HFFc6 (cell line): ENCODE measurements at regions not wholly inside any gene's neighbourhood (a gene's known extent, or its start where the extent isn't known, plus 50 kb on each side); places are given as distances from the start of the nearest gene placed in this dataset.

Experiments
- DNase-seq: peaks from one replicate; pipeline ENCODE4 v3.0.0-alpha.2; 2018
- H3K27ac Mint-ChIP-seq: 2 replicates; pipeline ENCODE4 v1.8.0; 2020; ENCODE audit warnings: mild to moderate bottlenecking, mixed read lengths
- H3K27me3 Mint-ChIP-seq: 2 replicates; pipeline ENCODE4 v1.8.0; 2021; ENCODE audit warnings: mild to moderate bottlenecking, moderate library complexity, mixed read lengths; ENCODE audit not compliant: insufficient read depth
- H3K36me3 Mint-ChIP-seq: 2 replicates; pipeline ENCODE4 v1.8.0; 2021; ENCODE audit warnings: low read depth, mixed read lengths
- H3K4me1 Mint-ChIP-seq: 2 replicates; pipeline ENCODE4 v1.8.0; 2020; ENCODE audit warnings: low read depth, mixed read lengths
- H3K4me3 Mint-ChIP-seq: 2 replicates; pipeline ENCODE4 v1.8.0; 2020; ENCODE audit warnings: mild to moderate bottlenecking, moderate library complexity, mixed read lengths
- H3K9me3 Mint-ChIP-seq: 2 replicates; pipeline ENCODE4 v1.8.0; 2020; ENCODE audit warnings: mild to moderate bottlenecking, mixed read lengths
- TF ChIP-seq, protein P1 (sequence below): fragments of 200-600 bp; sonication (generic); IDR thresholded peaks from 2 replicates; pipeline ENCODE4 v1.5.0; 2021; ENCODE audit warnings: antibody characterized with exemption, mild to moderate bottlenecking

DNA sequence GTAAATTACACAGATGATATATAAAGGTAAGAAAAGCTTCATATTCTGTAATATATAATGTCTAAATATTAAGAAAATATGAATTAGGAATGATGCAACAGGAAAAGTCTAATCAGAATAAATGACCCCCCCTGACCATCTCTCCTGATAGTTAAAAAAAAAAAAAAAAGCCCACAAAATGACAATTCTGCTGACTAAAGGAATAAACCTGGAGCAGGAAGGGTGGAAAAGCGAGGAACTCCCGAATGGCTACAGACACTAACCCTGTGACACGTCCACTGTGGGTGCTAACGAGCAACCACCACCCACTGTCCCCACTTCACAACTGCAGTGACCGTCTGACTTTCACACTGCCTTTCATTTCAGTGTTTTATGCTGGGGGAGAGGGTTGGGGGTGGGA is 67.6 kb upstream of the FOXQ1 start:
- TF ChIP-seq, protein P1, sequence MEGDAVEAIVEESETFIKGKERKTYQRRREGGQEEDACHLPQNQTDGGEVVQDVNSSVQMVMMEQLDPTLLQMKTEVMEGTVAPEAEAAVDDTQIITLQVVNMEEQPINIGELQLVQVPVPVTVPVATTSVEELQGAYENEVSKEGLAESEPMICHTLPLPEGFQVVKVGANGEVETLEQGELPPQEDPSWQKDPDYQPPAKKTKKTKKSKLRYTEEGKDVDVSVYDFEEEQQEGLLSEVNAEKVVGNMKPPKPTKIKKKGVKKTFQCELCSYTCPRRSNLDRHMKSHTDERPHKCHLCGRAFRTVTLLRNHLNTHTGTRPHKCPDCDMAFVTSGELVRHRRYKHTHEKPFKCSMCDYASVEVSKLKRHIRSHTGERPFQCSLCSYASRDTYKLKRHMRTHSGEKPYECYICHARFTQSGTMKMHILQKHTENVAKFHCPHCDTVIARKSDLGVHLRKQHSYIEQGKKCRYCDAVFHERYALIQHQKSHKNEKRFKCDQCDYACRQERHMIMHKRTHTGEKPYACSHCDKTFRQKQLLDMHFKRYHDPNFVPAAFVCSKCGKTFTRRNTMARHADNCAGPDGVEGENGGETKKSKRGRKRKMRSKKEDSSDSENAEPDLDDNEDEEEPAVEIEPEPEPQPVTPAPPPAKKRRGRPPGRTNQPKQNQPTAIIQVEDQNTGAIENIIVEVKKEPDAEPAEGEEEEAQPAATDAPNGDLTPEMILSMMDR: no peak
- Mint-ChIP-seq H3K4me1 (peaks cover 36% of the 10 kb centered on the region), H3K27ac (no peak overlapping the region), H3K9me3 (no peaks in the 10 kb centered on the region), H3K4me3 (no peak overlapping the region), H3K36me3 (no peaks in the 10 kb centered on the region), H3K27me3 (no peaks in the 10 kb centered on the region; the same call in 1 of the 2 replicates)
- no peak for DNase-seq

DNA sequence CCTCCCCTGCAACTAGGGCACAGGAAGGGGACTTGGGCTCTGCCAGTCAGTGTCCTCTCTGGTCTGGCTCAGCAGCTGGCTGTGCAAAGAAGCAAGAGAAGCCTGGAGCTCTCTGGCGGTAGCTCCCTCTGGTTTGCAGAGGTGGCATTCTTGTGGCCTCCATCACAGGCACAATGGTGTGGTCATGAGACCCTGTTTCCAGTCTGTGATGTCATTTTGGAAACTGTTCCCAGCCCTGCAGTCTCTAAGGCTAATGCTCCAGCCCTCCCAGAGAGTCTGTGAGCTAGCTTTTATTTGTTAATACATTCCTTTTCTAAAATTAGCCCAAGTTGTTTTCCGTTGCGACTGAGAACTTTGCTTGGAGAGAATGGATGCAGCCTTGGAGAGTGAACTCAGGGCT is 69.5 kb upstream of the FOXQ1 start:
- Mint-ChIP-seq H3K4me1 (peaks cover 36% of the 10 kb centered on the region), H3K27ac (no peak overlapping the region), H3K27me3 (no peaks in the 10 kb centered on the region; the same call in 1 of the 2 replicates), H3K9me3 (no peaks in the 10 kb centered on the region), H3K36me3 (no peaks in the 10 kb centered on the region), H3K4me3 (no peak overlapping the region)
- TF ChIP-seq, protein P1: no peak
- peak; percentile 61 for DNase-seq

DNA sequence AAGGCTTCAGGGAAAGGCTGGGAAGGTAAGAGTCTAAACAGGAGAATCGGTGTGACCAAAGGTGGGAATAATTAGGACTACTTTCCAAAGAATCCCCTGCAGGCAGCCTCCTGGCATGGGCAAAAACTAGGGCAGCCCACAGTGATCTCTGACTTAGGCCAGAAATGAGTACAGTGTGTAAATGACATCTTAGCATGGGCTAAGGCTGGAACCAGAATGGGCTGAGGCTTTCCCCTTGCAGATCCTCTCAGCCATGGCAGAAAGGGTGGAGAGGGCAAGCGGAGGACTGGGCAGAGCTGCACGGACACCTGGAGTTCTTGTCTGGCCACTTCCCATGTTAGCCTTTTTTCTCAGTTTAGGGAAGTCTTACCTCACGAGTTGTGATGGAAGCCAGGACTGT is 69.9 kb upstream of the FOXQ1 start:
- DNase-seq: no peak
- TF ChIP-seq, protein P1: no peak
- Mint-ChIP-seq H3K27ac (no peak overlapping the region), H3K27me3 (no peaks in the 10 kb centered on the region; the same call in 1 of the 2 replicates), H3K9me3 (no peaks in the 10 kb centered on the region), H3K36me3 (no peaks in the 10 kb centered on the region), H3K4me1 (peaks cover 36% of the 10 kb centered on the region), H3K4me3 (no peak overlapping the region; the same call in 1 of the 2 replicates)

DNA sequence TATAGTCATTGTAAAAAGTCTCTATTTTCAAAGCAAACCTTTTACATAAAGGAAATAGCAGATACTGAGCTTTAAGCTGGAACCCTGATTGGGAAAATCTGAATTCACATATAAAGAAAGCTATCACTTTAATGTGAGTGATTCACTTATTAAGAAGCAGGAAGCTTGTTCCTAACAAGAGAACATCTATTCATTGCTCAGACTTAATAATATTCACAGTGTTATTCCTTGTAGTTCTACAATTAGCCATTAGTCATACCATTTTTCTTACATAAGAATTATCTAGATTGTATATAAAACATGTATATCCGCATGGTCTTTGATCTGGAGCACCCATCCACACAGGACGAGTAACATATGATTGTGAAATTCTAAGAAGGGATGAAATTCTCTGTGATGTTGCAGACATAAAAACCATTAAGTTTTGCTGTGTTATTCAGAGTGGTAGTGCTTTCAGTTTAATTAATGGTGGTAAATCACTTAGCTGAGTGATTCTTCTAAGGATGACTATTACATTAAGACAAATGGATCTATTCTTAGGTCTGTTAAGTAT is 71.1 kb upstream of the FOXQ1 start:
- TF ChIP-seq, protein P1: no peak
- peak overlapping the region; percentile 42 for H3K27ac Mint-ChIP-seq
- H3K4me3 Mint-ChIP-seq: no peak overlapping the region
- H3K9me3 Mint-ChIP-seq: no peaks in the 10 kb centered on the region
- H3K4me1 Mint-ChIP-seq: peaks cover 36% of the 10 kb centered on the region
- H3K36me3 Mint-ChIP-seq: no peaks in the 10 kb centered on the region
- peak; percentile 40 for DNase-seq
- H3K27me3 Mint-ChIP-seq: no peaks in the 10 kb centered on the region; the same call in 1 of the 2 replicates

DNA sequence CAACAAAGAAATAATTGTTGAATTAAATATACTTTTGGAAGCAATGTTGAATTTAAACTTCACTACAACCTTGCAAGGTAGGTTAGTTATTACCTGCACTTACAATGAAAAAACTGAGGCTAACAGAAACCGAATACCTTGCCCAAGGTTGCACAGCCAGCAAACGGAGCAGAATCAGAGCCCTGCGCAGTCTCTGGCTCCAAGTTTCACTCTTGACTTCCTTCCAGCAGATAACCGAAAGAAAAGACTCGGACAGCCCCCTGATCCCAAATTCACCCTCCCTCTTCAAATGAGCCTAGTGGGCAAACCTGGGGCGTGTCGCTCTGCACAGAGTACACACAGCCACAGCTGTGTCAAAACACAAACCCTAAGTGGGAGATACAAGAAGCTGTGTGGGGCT is 72.1 kb upstream of the FOXQ1 start:
- Mint-ChIP-seq H3K27me3 (no peaks in the 10 kb centered on the region; the same call in 1 of the 2 replicates), H3K27ac (no peak overlapping the region), H3K36me3 (no peaks in the 10 kb centered on the region), H3K9me3 (no peaks in the 10 kb centered on the region), H3K4me3 (no peak overlapping the region), H3K4me1 (peaks cover 36% of the 10 kb centered on the region)
- DNase-seq: no peak
- TF ChIP-seq, protein P1: no peak
